GF-D8 (cell line): ENCODE measurements at regions not wholly inside any gene's neighbourhood (a gene's known extent, or its start where the extent isn't known, plus 50 kb on each side); places are given as distances from the start of the nearest gene placed in this dataset.
A peak's percentile ranks its signal among the peaks of the same experiment; 100 is the strongest.
"Not testable (repeated sequence)": the region's sequence is repeated elsewhere in the genome, so short reads cannot be mapped to it uniquely, and the experiment has no call there.

Source experiments
- DNase-seq: peaks from one replicate; lab custom pipeline; 2025; lab: John Stamatoyannopoulos, UW

GRCh38 chr10:9289811-9290210, 1235.3 kb downstream of the GATA3 start:
- no peak for DNase-seq

- no peak for DNase-seq
Measured at GRCh38 chr10:9291081-9291480, 1236.6 kb downstream of the GATA3 start.

- DNase-seq, result no peak
Measured at GRCh38 chr10:9294132-9294663, 1239.7 kb downstream of the GATA3 start.

GRCh38 chr10:9294865-9295264, 1240.4 kb downstream of the GATA3 start:
- no peak for DNase-seq

- DNase-seq, result no peak
Measured at GRCh38 chr10:9296190-9296589, 1241.7 kb downstream of the GATA3 start.

- no peak for DNase-seq
Measured at GRCh38 chr10:9297580-9297979, 1243.1 kb downstream of the GATA3 start.

- DNase-seq, result no peak
Measured at GRCh38 chr10:9299966-9300365, 1245.5 kb downstream of the GATA3 start.

GRCh38 chr10:9301148-9301547, 1246.7 kb downstream of the GATA3 start:
- no peak for DNase-seq

- no peak for DNase-seq
Measured at GRCh38 chr10:9301554-9301953, 1247.1 kb downstream of the GATA3 start.

GRCh38 chr10:9302140-9302746, 1247.8 kb downstream of the GATA3 start:
- peak; percentile 10 for DNase-seq

GRCh38 chr10:9305018-9305655, 1250.6 kb downstream of the GATA3 start:
- no peak for DNase-seq

GRCh38 chr10:9311702-9312499, 1257.4 kb downstream of the GATA3 start:
- no peak for DNase-seq

GRCh38 chr10:9315292-9315691, 1260.8 kb downstream of the GATA3 start:
- no peak for DNase-seq

GRCh38 chr10:9331583-9332008, 1277.1 kb downstream of the GATA3 start:
- no peak for DNase-seq

- DNase-seq, result no peak
Measured at GRCh38 chr10:9334270-9334669, 1279.8 kb downstream of the GATA3 start.

GRCh38 chr10:9339716-9340115, 1285.2 kb downstream of the GATA3 start:
- DNase-seq, result no peak

GRCh38 chr10:9342885-9343570, 1288.5 kb downstream of the GATA3 start:
- DNase-seq, result no peak

GRCh38 chr10:9347933-9348332, 1293.4 kb downstream of the GATA3 start:
- not testable (repeated sequence) for DNase-seq

GRCh38 chr10:9357471-9357870, 1303.0 kb downstream of the GATA3 start:
- DNase-seq, result no peak

GRCh38 chr10:9362721-9363120, 1308.2 kb downstream of the GATA3 start:
- DNase-seq, result no peak

GRCh38 chr10:9379183-9379582, 1324.7 kb downstream of the GATA3 start:
- DNase-seq, result no peak
